ENCODE measurements at regions not wholly inside any gene's neighbourhood (a gene's known extent, or its start where the extent isn't known, plus 50 kb on each side); places are given as distances from the start of the nearest gene placed in this dataset.
"Not testable (repeated sequence)": the region's sequence is repeated elsewhere in the genome, so short reads cannot be mapped to it uniquely, and the experiment has no call there.

DNA sequence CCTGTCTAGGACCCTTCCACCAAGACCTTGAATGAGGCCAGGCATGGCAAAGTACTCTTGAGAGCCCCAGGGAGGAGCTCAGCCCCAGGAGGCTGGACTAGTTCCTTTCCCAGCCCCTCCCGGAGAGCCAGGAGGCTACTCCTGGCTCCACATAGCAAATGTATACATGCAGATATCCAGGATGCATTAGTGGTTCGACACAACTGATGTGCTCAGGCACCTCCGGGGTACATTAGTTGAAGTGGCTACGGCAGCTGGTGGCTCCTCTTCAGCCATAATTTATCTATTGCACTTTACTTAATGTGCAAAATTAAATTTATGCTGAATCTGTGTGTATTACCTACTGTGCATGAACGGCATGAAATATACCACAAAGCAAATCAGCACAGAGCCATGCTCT is 182.8 kb upstream of the MEIS1 start:
- peak overlapping the region; percentile 68 for H3K27ac Mint-ChIP-seq (ENCODE audit: unreplicated experiment)
- no peaks in the 10 kb centered on the region for H3K4me1 Mint-ChIP-seq (ENCODE audit: low read depth, unreplicated experiment)
- H3K36me3 Mint-ChIP-seq (ENCODE audit: unreplicated experiment): no peaks in the 10 kb centered on the region
- no peaks in the 10 kb centered on the region for H3K27me3 Mint-ChIP-seq (ENCODE audit: unreplicated experiment)
- TF ChIP-seq, protein P1, sequence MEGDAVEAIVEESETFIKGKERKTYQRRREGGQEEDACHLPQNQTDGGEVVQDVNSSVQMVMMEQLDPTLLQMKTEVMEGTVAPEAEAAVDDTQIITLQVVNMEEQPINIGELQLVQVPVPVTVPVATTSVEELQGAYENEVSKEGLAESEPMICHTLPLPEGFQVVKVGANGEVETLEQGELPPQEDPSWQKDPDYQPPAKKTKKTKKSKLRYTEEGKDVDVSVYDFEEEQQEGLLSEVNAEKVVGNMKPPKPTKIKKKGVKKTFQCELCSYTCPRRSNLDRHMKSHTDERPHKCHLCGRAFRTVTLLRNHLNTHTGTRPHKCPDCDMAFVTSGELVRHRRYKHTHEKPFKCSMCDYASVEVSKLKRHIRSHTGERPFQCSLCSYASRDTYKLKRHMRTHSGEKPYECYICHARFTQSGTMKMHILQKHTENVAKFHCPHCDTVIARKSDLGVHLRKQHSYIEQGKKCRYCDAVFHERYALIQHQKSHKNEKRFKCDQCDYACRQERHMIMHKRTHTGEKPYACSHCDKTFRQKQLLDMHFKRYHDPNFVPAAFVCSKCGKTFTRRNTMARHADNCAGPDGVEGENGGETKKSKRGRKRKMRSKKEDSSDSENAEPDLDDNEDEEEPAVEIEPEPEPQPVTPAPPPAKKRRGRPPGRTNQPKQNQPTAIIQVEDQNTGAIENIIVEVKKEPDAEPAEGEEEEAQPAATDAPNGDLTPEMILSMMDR (IDR thresholded peaks at IDR 0.05; ENCODE audit: partially characterized antibody, unreplicated experiment): no peak
- DNase-seq: peak; percentile 50
- H3K9me3 Mint-ChIP-seq (ENCODE audit: unreplicated experiment): no peaks in the 10 kb centered on the region
- no peak overlapping the region for H3K4me3 Mint-ChIP-seq (ENCODE audit: unreplicated experiment)

DNA sequence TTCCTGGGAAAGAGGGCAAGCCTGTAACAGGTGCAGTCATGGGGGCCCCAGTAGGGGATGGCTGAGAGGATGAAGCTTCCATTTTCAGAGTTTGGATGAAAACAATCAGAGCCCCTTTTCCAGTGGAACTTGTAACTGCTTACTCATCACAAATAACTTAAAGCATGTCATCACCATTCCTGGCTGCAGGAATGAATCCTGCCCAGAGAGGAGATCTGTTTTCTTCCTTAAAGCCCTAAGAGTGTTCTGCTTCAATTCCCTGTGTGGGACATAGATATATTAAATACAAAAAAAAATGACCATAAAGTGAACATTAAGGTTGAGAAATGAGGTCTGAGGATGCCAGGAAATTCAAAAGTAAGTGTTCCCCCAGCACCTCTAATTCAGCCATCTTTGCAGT is 183.4 kb upstream of the MEIS1 start:
- Mint-ChIP-seq H3K4me3 (ENCODE audit: unreplicated experiment) (no peak overlapping the region), H3K36me3 (ENCODE audit: unreplicated experiment) (no peaks in the 10 kb centered on the region), H3K27ac (ENCODE audit: unreplicated experiment) (no peak overlapping the region), H3K9me3 (ENCODE audit: unreplicated experiment) (no peaks in the 10 kb centered on the region), H3K4me1 (ENCODE audit: low read depth, unreplicated experiment) (no peaks in the 10 kb centered on the region), H3K27me3 (ENCODE audit: unreplicated experiment) (peaks cover under 1% of the 10 kb centered on the region)
- TF ChIP-seq, protein P1 (IDR thresholded peaks at IDR 0.05; ENCODE audit: partially characterized antibody, unreplicated experiment): no peak
- no peak for DNase-seq

DNA sequence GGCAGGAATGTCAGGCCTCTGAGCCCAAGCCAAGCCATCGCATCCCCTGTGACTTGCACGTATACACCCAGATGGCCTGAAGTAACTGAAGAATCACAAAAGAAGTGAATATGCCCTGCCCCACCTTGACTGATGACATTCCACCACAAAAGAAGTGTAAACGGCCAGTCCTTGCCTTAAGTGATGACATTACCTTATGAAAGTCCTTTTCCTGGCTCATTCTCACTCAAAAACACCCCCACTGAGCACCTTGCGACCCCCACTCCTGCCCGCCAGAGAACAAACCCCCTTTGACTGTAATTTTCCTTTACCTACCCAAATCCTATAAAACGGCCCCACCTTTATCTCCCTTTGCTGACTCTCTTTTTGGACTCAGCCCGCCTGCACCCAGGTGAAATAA is 185.8 kb upstream of the MEIS1 start:
- not testable (repeated sequence) for H3K27ac Mint-ChIP-seq (ENCODE audit: unreplicated experiment); H3K4me1 Mint-ChIP-seq (ENCODE audit: low read depth, unreplicated experiment)

DNA sequence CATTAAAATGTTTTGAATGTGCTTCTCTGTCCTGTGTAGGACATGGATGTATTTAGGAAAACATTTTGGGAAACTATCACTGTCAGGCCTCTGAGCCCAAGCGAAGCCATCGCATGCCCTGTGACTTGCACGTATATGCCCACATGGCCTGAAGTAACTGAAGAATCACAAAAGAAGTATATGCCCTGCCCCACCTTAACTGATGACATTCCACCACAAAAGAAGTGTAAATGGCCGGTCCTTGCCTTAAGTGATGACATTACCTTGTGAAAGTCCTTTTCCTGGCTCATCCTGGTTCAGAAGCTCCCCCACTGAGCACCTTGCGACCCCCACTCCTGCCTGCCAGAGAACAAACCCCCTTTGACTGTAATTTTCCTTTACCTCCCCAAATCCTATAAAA is 191.1 kb upstream of the MEIS1 start:
- not testable (repeated sequence) for H3K4me3 Mint-ChIP-seq (ENCODE audit: unreplicated experiment); H3K36me3 Mint-ChIP-seq (ENCODE audit: unreplicated experiment); H3K27ac Mint-ChIP-seq (ENCODE audit: unreplicated experiment); H3K27me3 Mint-ChIP-seq (ENCODE audit: unreplicated experiment); H3K9me3 Mint-ChIP-seq (ENCODE audit: unreplicated experiment); DNase-seq; H3K4me1 Mint-ChIP-seq (ENCODE audit: low read depth, unreplicated experiment)

More for the DNA sequence above, 185.8 kb upstream of the MEIS1 start:
- H3K27me3 Mint-ChIP-seq (ENCODE audit: unreplicated experiment); H3K36me3 Mint-ChIP-seq (ENCODE audit: unreplicated experiment); H3K9me3 Mint-ChIP-seq (ENCODE audit: unreplicated experiment); H3K4me3 Mint-ChIP-seq (ENCODE audit: unreplicated experiment); DNase-seq: not testable (repeated sequence)

DNA sequence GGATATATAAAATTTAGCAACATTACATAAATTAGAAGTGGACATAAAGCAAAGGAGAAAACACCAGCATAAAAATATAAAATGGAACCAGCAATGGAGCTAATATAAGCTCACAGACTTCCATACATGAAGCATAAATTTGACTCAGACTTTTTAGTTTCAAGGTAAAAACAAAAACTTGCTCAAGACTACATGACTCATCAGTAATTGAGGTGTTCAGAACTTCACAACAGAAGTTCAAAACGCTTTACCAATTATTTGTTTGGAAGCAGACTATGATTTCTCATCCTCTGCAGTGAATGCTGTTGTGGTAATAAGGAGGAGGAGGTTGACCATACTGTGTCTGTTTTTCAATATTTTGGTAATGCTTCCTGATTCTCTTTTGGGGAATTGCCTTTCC is 192.0 kb upstream of the MEIS1 start:
- H3K36me3 Mint-ChIP-seq (ENCODE audit: unreplicated experiment); H3K9me3 Mint-ChIP-seq (ENCODE audit: unreplicated experiment); H3K4me1 Mint-ChIP-seq (ENCODE audit: low read depth, unreplicated experiment); H3K27ac Mint-ChIP-seq (ENCODE audit: unreplicated experiment); H3K4me3 Mint-ChIP-seq (ENCODE audit: unreplicated experiment); DNase-seq; H3K27me3 Mint-ChIP-seq (ENCODE audit: unreplicated experiment): not testable (repeated sequence)

DNA sequence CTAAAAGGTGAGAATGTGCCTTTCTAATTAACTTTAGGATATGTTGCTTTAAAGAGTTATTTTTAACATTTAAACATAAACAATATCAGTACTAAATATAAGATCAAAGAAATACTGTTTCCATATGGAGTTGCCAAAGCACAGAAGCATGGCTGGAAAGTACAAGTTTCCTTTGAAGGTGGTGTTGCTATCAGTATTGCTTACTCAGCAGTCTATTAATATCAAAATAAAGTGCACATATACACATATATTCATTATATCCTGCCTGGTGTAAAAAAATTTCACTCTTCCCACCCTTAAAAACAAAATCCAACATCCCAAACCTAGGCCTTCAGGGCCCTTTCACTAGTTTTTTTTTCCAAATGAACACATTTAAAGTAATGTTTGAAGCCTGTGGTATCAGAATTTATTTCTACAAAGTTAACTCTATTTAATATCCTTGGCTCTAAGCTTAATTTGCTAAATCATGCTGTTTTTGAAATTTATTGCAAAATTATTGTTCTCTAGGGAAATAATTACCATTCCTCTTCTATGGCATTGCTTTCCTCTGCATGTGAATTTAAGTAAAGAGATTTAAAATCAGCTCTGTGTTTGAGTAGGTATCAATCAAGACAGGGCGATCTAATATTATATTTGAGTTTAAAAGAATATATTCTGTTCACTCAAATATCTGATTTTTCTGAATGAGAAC is 192.7 kb upstream of the MEIS1 start:
- Mint-ChIP-seq H3K36me3 (ENCODE audit: unreplicated experiment) (no peaks in the 10 kb centered on the region), H3K4me3 (ENCODE audit: unreplicated experiment) (no peak overlapping the region), H3K27me3 (ENCODE audit: unreplicated experiment) (peaks cover 5% of the 10 kb centered on the region), H3K4me1 (ENCODE audit: low read depth, unreplicated experiment) (peaks cover 10% of the 10 kb centered on the region), H3K9me3 (ENCODE audit: unreplicated experiment) (peaks cover 4% of the 10 kb centered on the region), H3K27ac (ENCODE audit: unreplicated experiment) (no peak overlapping the region)
- no peak for DNase-seq
- TF ChIP-seq, protein P1 (IDR thresholded peaks at IDR 0.05; ENCODE audit: partially characterized antibody, unreplicated experiment): no peak

Measured in glutamatergic neuron (in vitro differentiated cells).